Lower lobe of right lung (tissue), 2 donors: ENCODE measurements at regions not wholly inside any gene's neighbourhood (a gene's known extent, or its start where the extent isn't known, plus 50 kb on each side); places are given as distances from the start of the nearest gene placed in this dataset.

Source experiments
- ATAC-seq, 2 donors: fragments of 200-7000 bp; cut with Tn5 transposase; one replicate each; pipeline ENCODE4 v1.9.1; 2020 to 2022; ENCODE audit warnings: mild to moderate bottlenecking in 2 of 2, moderate library complexity in 2 of 2
- DNase-seq: peaks from one replicate; pipeline ENCODE4 v3.0.0-alpha.2; 2020
- H3K27ac ChIP-seq: fragments of 200-600 bp; one replicate; pipeline ENCODE4 v1.8.0; 2022
- H3K27me3 ChIP-seq: fragments of 200-600 bp; one replicate; pipeline ENCODE4 v1.8.0; 2022; ENCODE audit warnings: low read depth
- H3K36me3 ChIP-seq: fragments of 200-600 bp; one replicate; pipeline ENCODE4 v1.8.0; 2022; ENCODE audit warnings: mild to moderate bottlenecking
- H3K4me1 ChIP-seq: fragments of 200-600 bp; one replicate; pipeline ENCODE4 v1.8.0; 2022
- H3K4me3 ChIP-seq: fragments of 200-600 bp; one replicate; pipeline ENCODE4 v1.8.0; 2022; ENCODE audit warnings: mild to moderate bottlenecking
- H3K9me3 ChIP-seq: fragments of 200-600 bp; one replicate; pipeline ENCODE4 v1.8.0; 2022
- CTCF ChIP-seq: fragments of 200-600 bp; IDR thresholded peaks from one replicate; pipeline ENCODE4 v1.8.0; 2022; ENCODE audit warnings: antibody characterized with exemption, mild to moderate bottlenecking
- intact Hi-C: fragments of 100-400 bp; cut with DNase I; formaldehyde crosslinking; loops from one replicate; pipeline ENCODE4 v1.11.0; 2022
- donor health status: DM: no; HTN: yes; CAD: no; lungs with severe emphysema.

GRCh38 chr3:23644099-23644498, 161.7 kb upstream of the UBE2E1 start:
- intact Hi-C loops, result no loop called here
- no peak for ATAC-seq

GRCh38 chr3:23644676-23645075, 161.1 kb upstream of the UBE2E1 start:
- Histone ChIP-seq H3K27me3 (no peaks in the 10 kb centered on the region), H3K4me3 (no peak overlapping the region), H3K4me1 (no peaks in the 10 kb centered on the region), H3K27ac (no peak overlapping the region), H3K36me3 (no peaks in the 10 kb centered on the region), H3K9me3 (no peaks in the 10 kb centered on the region)
- TF ChIP-seq CTCF, result no peak
- ATAC-seq (no peak), DNase-seq (no peak)
- intact Hi-C loops, result no loop called here

More at GRCh38 chr3:23644099-23644498, 161.7 kb upstream of the UBE2E1 start:
- Histone ChIP-seq H3K27ac (no peak overlapping the region), H3K36me3 (no peaks in the 10 kb centered on the region), H3K4me1 (no peaks in the 10 kb centered on the region), H3K4me3 (no peak overlapping the region), H3K9me3 (no peaks in the 10 kb centered on the region), H3K27me3 (no peaks in the 10 kb centered on the region)
- TF ChIP-seq CTCF, result no peak
- no peak for DNase-seq

- DNase-seq, result no peak
- Histone ChIP-seq H3K9me3 (no peaks in the 10 kb centered on the region), H3K27ac (no peak overlapping the region), H3K36me3 (no peaks in the 10 kb centered on the region), H3K27me3 (no peaks in the 10 kb centered on the region), H3K4me3 (no peak overlapping the region), H3K4me1 (peaks cover 2% of the 10 kb centered on the region)
- no peak for ATAC-seq
- TF ChIP-seq CTCF, result no peak
- intact Hi-C loops, result no loop called here
Measured at GRCh38 chr3:23645533-23646183, 160.1 kb upstream of the UBE2E1 start.

GRCh38 chr3:23646184-23646920, 159.4 kb upstream of the UBE2E1 start:
- ATAC-seq (no peak), DNase-seq (no peak)
- Histone ChIP-seq H3K9me3 (no peaks in the 10 kb centered on the region), H3K27me3 (no peaks in the 10 kb centered on the region), H3K4me1 (peaks cover 5% of the 10 kb centered on the region), H3K27ac (no peak overlapping the region), H3K4me3 (no peak overlapping the region), H3K36me3 (no peaks in the 10 kb centered on the region)
- intact Hi-C loops, result no loop called here
- TF ChIP-seq CTCF, result no peak

- no peaks in the 10 kb centered on the region for H3K9me3 ChIP-seq
- no peaks in the 10 kb centered on the region for H3K36me3 ChIP-seq
- ATAC-seq (no peak), DNase-seq (no peak)
- H3K4me3 ChIP-seq, result no peak overlapping the region
- no peak for TF ChIP-seq CTCF
- no peaks in the 10 kb centered on the region for H3K27me3 ChIP-seq
- intact Hi-C loops, result no loop called here
- no peak overlapping the region for H3K27ac ChIP-seq
- H3K4me1 ChIP-seq, result peaks cover 5% of the 10 kb centered on the region
Measured at GRCh38 chr3:23647706-23648258, 158.0 kb upstream of the UBE2E1 start.
